Epithelial cell of esophagus (primary cell): ENCODE measurements at regions not wholly inside any gene's neighbourhood (a gene's known extent, or its start where the extent isn't known, plus 50 kb on each side); places are given as distances from the start of the nearest gene placed in this dataset.

Source experiments
- DNase-seq: peaks from one replicate; pipeline ENCODE4 v3.0.0; 2010; ENCODE audit warnings: low read depth
- H3K4me3 ChIP-seq: 2 replicates; pipeline ENCODE4 v1.5.1; 2011; ENCODE audit warnings: mild to moderate bottlenecking, low read length, control low read depth
- CTCF ChIP-seq: IDR thresholded peaks from 2 replicates; pipeline ENCODE4 v1.5.1; 2011; ENCODE audit warnings: low read depth, mild to moderate bottlenecking, low read length, control low read depth, inconsistent platforms; ENCODE audit not compliant: insufficient read depth; ENCODE audit errors: missing control alignments

GRCh38 chr13:78977311-78977710 lies 318.4 kb upstream of the OBI1 start:
- no peak overlapping the region for H3K4me3 ChIP-seq
- no peak for DNase-seq
- no peak for TF ChIP-seq CTCF

- no peak for TF ChIP-seq CTCF
- no peak overlapping the region for H3K4me3 ChIP-seq
- DNase-seq: no peak
These were observed 317.7 kb upstream of the OBI1 start for GRCh38 chr13:78976696-78977095.

- no peak for DNase-seq
- H3K4me3 ChIP-seq: no peak overlapping the region
- no peak for TF ChIP-seq CTCF
These were observed 313.6 kb upstream of the OBI1 start for GRCh38 chr13:78972561-78972960.

- no peak overlapping the region for H3K4me3 ChIP-seq
- peak; percentile 25 for DNase-seq
- no peak for TF ChIP-seq CTCF
These were observed 312.5 kb upstream of the OBI1 start for GRCh38 chr13:78971355-78972025.

GRCh38 chr13:78960881-78961280 lies 301.9 kb upstream of the OBI1 start:
- no peak overlapping the region for H3K4me3 ChIP-seq
- no peak for DNase-seq
- TF ChIP-seq CTCF: no peak

GRCh38 chr13:78958006-78958405 lies 299.1 kb upstream of the OBI1 start:
- no peak for TF ChIP-seq CTCF
- H3K4me3 ChIP-seq: no peak overlapping the region
- no peak for DNase-seq

GRCh38 chr13:78940455-78941130 lies 281.6 kb upstream of the OBI1 start:
- no peak overlapping the region for H3K4me3 ChIP-seq
- TF ChIP-seq CTCF: no peak
- DNase-seq: no peak
